Trophoblast cell (in vitro differentiated cells and primary cell): ENCODE measurements at regions not wholly inside any gene's neighbourhood (a gene's known extent, or its start where the extent isn't known, plus 50 kb on each side); places are given as distances from the start of the nearest gene placed in this dataset.

ENCODE experiments used
- DNase-seq, 2 donors: peaks; one replicate each; pipeline ENCODE4 v3.0.0-alpha.2; 2016
- H2AFZ ChIP-seq: 2 replicates; pipeline ENCODE4 v1.6.1; 2013; ENCODE audit warnings: low read length, moderate library complexity, mild to moderate bottlenecking; ENCODE audit not compliant: insufficient read depth, poor library complexity
- H2AK5ac ChIP-seq: 2 replicates; pipeline ENCODE4 v1.6.1; 2013; ENCODE audit warnings: mild to moderate bottlenecking, low read length
- H2BK120ac ChIP-seq: 2 replicates; pipeline ENCODE4 v1.6.1; 2013; ENCODE audit warnings: low read length, mild to moderate bottlenecking, moderate library complexity; ENCODE audit not compliant: insufficient read depth, poor library complexity
- H2BK12ac ChIP-seq: 2 replicates; pipeline ENCODE4 v1.6.1; 2013; ENCODE audit warnings: mild to moderate bottlenecking, low read length, moderate library complexity
- H2BK5ac ChIP-seq: 2 replicates; pipeline ENCODE4 v1.6.1; 2013; ENCODE audit warnings: low read length, low read depth, moderate library complexity, mild to moderate bottlenecking; ENCODE audit not compliant: poor library complexity
- H3K14ac ChIP-seq: 2 replicates; pipeline ENCODE4 v1.6.1; 2013; ENCODE audit warnings: mild to moderate bottlenecking, low read length
- H3K18ac ChIP-seq: 2 replicates; pipeline ENCODE4 v1.6.1; 2013; ENCODE audit warnings: mild to moderate bottlenecking, low read length
- H3K23ac ChIP-seq: 2 replicates; pipeline ENCODE4 v1.6.1; 2013; ENCODE audit warnings: low read length
- H3K27ac ChIP-seq: 2 replicates; pipeline ENCODE4 v1.5.1; 2013; ENCODE audit warnings: low read depth, mild to moderate bottlenecking, inconsistent platforms, low read length, moderate library complexity
- H3K27me3 ChIP-seq: 2 replicates; pipeline ENCODE4 v1.6.1; 2013; ENCODE audit warnings: inconsistent platforms, mild to moderate bottlenecking, low read length, moderate library complexity; ENCODE audit not compliant: insufficient read depth
- H3K36me3 ChIP-seq, 2 experiments: 1 replicate in 1 of 2; 2 replicates in 1 of 2; pipeline ENCODE4 v1.6.1; 2013; ENCODE audit warnings: low read length in 2 of 2, mild to moderate bottlenecking in 2 of 2, moderate library complexity in 1 of 2; ENCODE audit not compliant: insufficient read depth in 2 of 2, control insufficient read depth in 1 of 2
- H3K4ac ChIP-seq: 2 replicates; pipeline ENCODE4 v1.6.1; 2013; ENCODE audit warnings: low read depth, mild to moderate bottlenecking, low read length, moderate library complexity
- H3K4me1 ChIP-seq, 2 experiments: 1 replicate in 1 of 2; 2 replicates in 1 of 2; pipeline ENCODE4 v1.6.1; 2013; ENCODE audit warnings: low read length in 2 of 2, mild to moderate bottlenecking in 2 of 2, moderate library complexity in 1 of 2; ENCODE audit not compliant: insufficient read depth in 2 of 2, control insufficient read depth in 1 of 2
- H3K4me2 ChIP-seq: 2 replicates; pipeline ENCODE4 v1.6.1; 2013; ENCODE audit warnings: inconsistent platforms, mild to moderate bottlenecking, low read length, moderate library complexity
- H3K4me3 ChIP-seq: 2 replicates; pipeline ENCODE4 v1.5.1; 2013; ENCODE audit warnings: mild to moderate bottlenecking, low read depth, low read length, inconsistent platforms
- H3K79me1 ChIP-seq: one replicate; pipeline ENCODE4 v1.6.1; 2013; ENCODE audit warnings: low read length
- H3K79me2 ChIP-seq: 2 replicates; pipeline ENCODE4 v1.6.1; 2013; ENCODE audit warnings: low read length, mild to moderate bottlenecking; ENCODE audit not compliant: control insufficient read depth, insufficient read depth, poor library complexity
- H3K9ac ChIP-seq: 2 replicates; pipeline ENCODE4 v1.6.1; 2013; ENCODE audit warnings: mild to moderate bottlenecking, low read length
- H3K9me3 ChIP-seq: 2 replicates; pipeline ENCODE4 v1.6.1; 2013; ENCODE audit warnings: low read depth, mild to moderate bottlenecking, control low read depth, inconsistent platforms, low read length; ENCODE audit not compliant: insufficient read depth
- H4K12ac ChIP-seq: 2 replicates; pipeline ENCODE4 v1.6.1; 2013; ENCODE audit warnings: low read depth, mild to moderate bottlenecking, low read length, moderate library complexity
- H4K8ac ChIP-seq: 2 replicates; pipeline ENCODE4 v1.6.1; 2013; ENCODE audit warnings: low read depth, mild to moderate bottlenecking, low read length, moderate library complexity
- H4K91ac ChIP-seq: one replicate; pipeline ENCODE4 v1.6.1; 2013; ENCODE audit warnings: low read depth, mild to moderate bottlenecking, low read length, moderate library complexity
- WGBS: extraction: QIAGEN DNeasy Blood & Tissue Kit; methylation state at CpG from one replicate; pipeline ENCODE4 v1.1.7; 2013; ENCODE audit warnings: missing lambda C conversion rate; ENCODE audit not compliant: insufficient read length, insufficient coverage; ENCODE audit errors: extremely low coverage; 5-methylcytosine and 5-hydroxymethylcytosine counted together

- Histone ChIP-seq H2AFZ (no peak overlapping the region), H3K23ac (no peak overlapping the region), H4K91ac (no peak overlapping the region), H3K9me3 (no peaks in the 10 kb centered on the region), H3K4me1 (peaks cover 0 to 4% of the 10 kb centered on the region in 2 experiments), H3K4me3 (no peak overlapping the region), H3K27me3 (no peaks in the 10 kb centered on the region), H2AK5ac (no peak overlapping the region), H3K27ac (no peak overlapping the region), H3K4ac (no peak overlapping the region), H3K36me3 (no peaks in the 10 kb centered on the region), H2BK12ac (no peak overlapping the region), H3K79me2 (no peaks in the 10 kb centered on the region), H4K8ac (no peak overlapping the region), H3K4me2 (no peak overlapping the region), H3K18ac (no peak overlapping the region), H3K79me1 (no peaks in the 10 kb centered on the region), H3K9ac (no peak overlapping the region), H2BK5ac (no peak overlapping the region), H2BK120ac (no peak overlapping the region), H3K14ac (no peak overlapping the region), H4K12ac (no peak overlapping the region)
- DNase-seq = no peak
- no CpG with 5 or more reads among the region's 1 CpG for WGBS
These were observed 1548.1 kb upstream of the LRRTM3 start for GRCh38 chr10:65377687-65378086.

- Histone ChIP-seq H3K23ac (no peak overlapping the region), H4K8ac (no peak overlapping the region), H3K9me3 (no peaks in the 10 kb centered on the region), H2BK120ac (no peak overlapping the region), H3K18ac (no peak overlapping the region), H3K27ac (no peak overlapping the region), H3K14ac (no peak overlapping the region), H3K36me3 (no peaks in the 10 kb centered on the region), H3K79me1 (no peaks in the 10 kb centered on the region), H2BK12ac (no peak overlapping the region), H4K91ac (no peak overlapping the region), H2AK5ac (no peak overlapping the region), H4K12ac (no peak overlapping the region), H3K4me2 (no peak overlapping the region), H3K27me3 (no peaks in the 10 kb centered on the region), H3K9ac (no peak overlapping the region), H3K79me2 (no peaks in the 10 kb centered on the region), H2AFZ (no peak overlapping the region), H2BK5ac (no peak overlapping the region), H3K4me1 (no peaks in the 10 kb centered on the region), H3K4me3 (no peak overlapping the region), H3K4ac (no peak overlapping the region)
- WGBS = no CpG with 5 or more reads among the region's 2 CpGs
- no peak for DNase-seq
These were observed 1531.1 kb upstream of the LRRTM3 start for GRCh38 chr10:65394502-65395297.

GRCh38 chr10:65395631-65396030 lies 1530.2 kb upstream of the LRRTM3 start:
- WGBS = no CpG with 5 or more reads among the region's 2 CpGs
- Histone ChIP-seq H3K4me3 (no peak overlapping the region), H4K8ac (no peak overlapping the region), H3K27me3 (no peaks in the 10 kb centered on the region), H2AFZ (no peak overlapping the region), H4K91ac (no peak overlapping the region), H3K79me2 (no peaks in the 10 kb centered on the region), H3K4me1 (no peaks in the 10 kb centered on the region), H3K9ac (no peak overlapping the region), H4K12ac (no peak overlapping the region), H3K36me3 (no peaks in the 10 kb centered on the region), H3K4ac (no peak overlapping the region), H2BK5ac (no peak overlapping the region), H3K27ac (no peak overlapping the region), H2AK5ac (no peak overlapping the region), H3K23ac (no peak overlapping the region), H2BK120ac (no peak overlapping the region), H3K79me1 (no peaks in the 10 kb centered on the region), H2BK12ac (no peak overlapping the region), H3K9me3 (no peaks in the 10 kb centered on the region), H3K14ac (no peak overlapping the region), H3K4me2 (no peak overlapping the region), H3K18ac (no peak overlapping the region)
- no peak for DNase-seq

- no peak overlapping the region for H4K8ac ChIP-seq
- no peak overlapping the region for H4K91ac ChIP-seq
- no peak overlapping the region for H3K4me3 ChIP-seq
- H3K36me3 ChIP-seq = no peaks in the 10 kb centered on the region
- H2BK12ac ChIP-seq = no peak overlapping the region
- H3K4me1 ChIP-seq = no peaks in the 10 kb centered on the region
- no peak overlapping the region for H3K27ac ChIP-seq
- DNase-seq = no peak
- no peak overlapping the region for H2AK5ac ChIP-seq
- H4K12ac ChIP-seq = no peak overlapping the region
- H2AFZ ChIP-seq = no peak overlapping the region
- no peak overlapping the region for H2BK5ac ChIP-seq
- H3K23ac ChIP-seq = no peak overlapping the region
- H3K18ac ChIP-seq = no peak overlapping the region
- H2BK120ac ChIP-seq = no peak overlapping the region
- WGBS = no CpG with 5 or more reads among the region's 3 CpGs
- no peak overlapping the region for H3K4ac ChIP-seq
- H3K79me1 ChIP-seq = no peaks in the 10 kb centered on the region
- no peaks in the 10 kb centered on the region for H3K79me2 ChIP-seq
- H3K14ac ChIP-seq = no peak overlapping the region
- no peaks in the 10 kb centered on the region for H3K9me3 ChIP-seq
- no peak overlapping the region for H3K4me2 ChIP-seq
- no peak overlapping the region for H3K9ac ChIP-seq
- no peaks in the 10 kb centered on the region for H3K27me3 ChIP-seq
These were observed 1528.8 kb upstream of the LRRTM3 start for GRCh38 chr10:65396997-65397396.
